ENCODE measurements at regions not wholly inside any gene's neighbourhood (a gene's known extent, or its start where the extent isn't known, plus 50 kb on each side); places are given as distances from the start of the nearest gene placed in this dataset.

- DNase-seq (ENCODE audit: low spot score) (no peak), FAIRE-seq (no peak)
Observed at GRCh38 chr1:25105836-25106235, 126.5 kb downstream of the SYF2 start.

DNA sequence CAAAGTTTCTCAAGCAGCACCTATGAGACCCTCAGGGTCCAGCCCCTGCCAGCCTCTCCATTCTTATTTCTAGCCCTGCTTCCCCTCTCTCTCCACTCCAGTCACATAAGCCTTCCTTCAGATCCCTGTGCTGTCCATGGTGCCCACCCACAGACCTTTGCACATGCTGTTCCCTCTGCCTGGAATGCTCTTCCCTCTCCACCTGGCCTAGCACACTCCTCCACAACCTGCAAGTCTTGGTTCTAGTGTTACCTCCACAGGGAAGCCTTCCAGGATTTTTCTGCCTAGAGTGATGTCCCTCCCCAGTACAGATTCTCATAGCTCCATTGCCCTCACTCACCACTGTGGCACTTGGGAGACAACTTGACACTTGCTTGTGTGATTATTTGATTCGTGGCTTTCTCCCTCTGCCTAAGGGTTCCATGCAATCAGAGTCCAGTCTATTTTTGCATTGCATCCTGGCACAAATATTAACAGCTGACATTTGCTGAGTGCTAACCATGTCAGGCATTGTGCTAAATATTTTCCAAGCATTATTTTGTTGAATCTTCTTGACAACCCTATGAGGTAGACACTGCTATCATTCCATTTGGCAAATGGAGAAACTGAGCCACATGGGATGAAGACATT lies 127.3 kb downstream of the SYF2 start:
- FAIRE-seq (no peak), DNase-seq (ENCODE audit: low spot score) (no peak)

DNA sequence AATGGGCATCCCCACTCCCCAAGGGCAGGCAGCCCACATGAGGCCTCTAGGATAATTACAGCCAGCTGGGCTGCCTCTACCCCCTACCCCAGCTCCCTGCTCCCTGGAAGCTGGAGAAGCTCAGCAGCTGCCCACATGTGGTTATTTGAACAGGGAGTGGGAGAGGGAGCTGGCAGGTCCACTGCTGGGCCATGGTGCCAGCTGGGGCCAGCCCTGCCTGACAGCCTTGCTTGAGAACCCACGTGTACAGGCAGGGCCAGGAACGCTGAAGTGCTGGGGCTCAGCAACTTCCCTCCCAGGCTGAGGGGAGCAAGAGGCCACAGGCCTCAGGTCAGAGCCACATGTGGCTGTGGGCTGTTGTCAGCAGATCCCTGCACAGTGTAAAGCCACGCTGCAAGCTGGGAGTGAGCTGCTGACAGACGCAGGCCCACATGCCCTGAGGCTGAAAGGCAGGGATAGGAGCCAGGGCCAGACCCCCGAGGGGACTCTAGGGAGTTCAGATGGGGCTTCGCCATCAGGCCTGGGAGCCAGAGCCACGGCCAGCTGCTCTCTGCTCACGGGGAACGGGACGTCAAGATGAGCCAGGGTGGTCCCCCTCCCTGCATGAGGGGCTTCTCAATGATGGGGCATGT lies 129.0 kb downstream of the SYF2 start:
- DNase-seq (ENCODE audit: low spot score): no peak
- FAIRE-seq: no peak

DNA sequence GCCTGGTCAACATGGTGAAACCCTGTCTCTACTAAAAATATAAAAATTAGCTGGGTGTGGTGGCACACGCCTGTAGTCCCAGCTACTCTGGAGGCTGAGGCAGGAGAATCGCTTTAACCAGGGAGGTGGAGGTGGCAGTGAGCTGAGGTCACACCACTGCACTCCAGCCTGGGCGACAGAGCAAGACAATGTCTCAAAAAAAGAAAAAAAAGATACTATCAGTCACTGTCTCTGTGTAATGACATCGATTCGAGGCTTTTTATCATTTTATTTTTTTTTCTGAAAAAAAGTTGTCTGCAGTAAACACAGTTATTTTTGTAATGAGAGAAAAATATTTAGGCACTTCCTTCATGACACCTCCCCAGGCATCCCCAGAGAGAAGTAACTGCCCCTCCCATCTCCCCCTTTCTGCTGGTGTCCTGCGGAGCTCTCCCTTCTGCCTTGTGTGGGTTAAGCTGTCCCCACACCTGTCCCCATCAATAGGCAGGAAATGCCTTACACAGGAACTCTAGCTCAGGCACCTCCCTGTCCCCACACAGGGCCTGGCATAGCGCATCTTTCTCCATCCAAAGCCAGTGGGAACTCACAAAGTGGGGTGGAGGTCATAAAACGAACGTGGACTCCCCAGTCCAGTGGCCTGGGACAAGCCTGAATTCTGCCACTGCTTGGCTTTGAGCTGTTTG lies 132.0 kb downstream of the SYF2 start:
- DNase-seq (ENCODE audit: low spot score) (no peak), FAIRE-seq (no peak)

- FAIRE-seq (peak; percentile 27), DNase-seq (ENCODE audit: low spot score) (no peak)
Observed at GRCh38 chr1:25099343-25099951, 132.9 kb downstream of the SYF2 start.

DNA sequence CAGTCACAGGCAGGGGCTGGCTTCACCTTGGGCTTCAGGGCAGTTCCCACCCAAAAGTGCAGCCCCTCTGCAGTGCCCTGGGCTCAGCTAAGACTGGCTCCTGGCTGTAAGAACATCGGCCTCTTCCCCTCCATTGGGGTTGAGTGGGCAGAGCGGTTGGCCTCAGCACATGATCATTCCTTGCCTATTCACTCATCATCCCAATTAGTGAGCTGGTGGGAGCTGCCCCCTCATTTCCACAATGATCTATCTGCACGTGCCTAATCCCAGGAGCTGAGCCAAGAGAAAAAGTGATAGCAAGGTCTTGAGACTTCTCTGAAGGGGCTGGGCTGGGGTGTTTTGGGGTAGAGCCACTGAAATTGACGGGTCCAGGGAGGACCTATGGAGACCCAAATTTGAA lies 133.6 kb downstream of the SYF2 start:
- DNase-seq (ENCODE audit: low spot score): no peak
- no peak for FAIRE-seq

GRCh38 chr1:25096307-25097150 lies 135.8 kb downstream of the SYF2 start:
- FAIRE-seq: no peak
- no peak for DNase-seq (ENCODE audit: low spot score)

DNA sequence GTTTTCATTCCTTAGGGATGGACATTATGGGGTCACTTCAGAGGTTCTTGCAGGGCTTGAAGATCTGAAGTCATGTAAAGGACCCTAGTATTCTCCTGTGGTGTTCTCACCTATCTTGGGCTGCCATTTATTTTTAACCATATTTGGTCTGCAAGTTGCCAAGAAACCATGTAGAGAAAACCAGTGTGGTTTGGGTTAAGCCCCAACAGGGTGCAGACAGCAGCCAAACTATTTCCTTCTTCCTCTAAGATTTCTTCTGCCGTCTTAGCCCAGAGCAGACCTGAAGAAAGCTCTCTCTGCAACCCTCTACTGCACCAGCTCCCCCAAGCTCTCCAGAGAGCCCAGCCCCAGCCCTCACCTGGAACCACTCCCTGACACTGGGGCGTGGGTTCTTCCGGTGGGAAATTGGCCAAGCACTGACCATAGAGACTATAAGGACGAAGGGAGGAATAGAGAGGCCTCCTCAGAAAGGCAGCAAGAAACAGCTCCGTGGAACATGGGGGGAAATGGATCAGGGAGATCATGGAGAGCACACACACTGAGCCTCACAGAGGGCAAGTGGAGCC lies 136.6 kb downstream of the SYF2 start:
- DNase-seq (ENCODE audit: low spot score) (no peak), FAIRE-seq (no peak)

DNA sequence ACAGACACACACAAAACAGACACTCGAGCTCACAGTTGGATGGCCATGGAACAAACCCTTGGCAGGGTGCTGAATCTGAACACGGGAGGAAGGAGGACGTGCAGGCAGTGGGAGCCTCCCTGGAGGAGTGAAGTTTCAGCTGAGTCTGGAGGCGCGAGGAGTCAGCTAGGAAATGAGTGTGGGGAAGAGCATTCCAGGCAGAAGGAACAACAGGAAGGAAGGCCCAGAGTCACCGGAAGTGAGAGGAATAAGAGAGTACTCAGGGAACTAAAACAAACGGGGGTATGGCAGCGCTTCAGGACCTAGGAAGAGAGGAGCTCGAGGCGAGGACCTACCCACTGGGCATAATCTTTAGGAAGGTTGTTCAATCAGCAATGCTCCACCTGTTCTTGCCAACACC lies 137.3 kb downstream of the SYF2 start:
- DNase-seq (ENCODE audit: low spot score): no peak
- FAIRE-seq: no peak

- no peak for DNase-seq (ENCODE audit: low spot score)
- FAIRE-seq: no peak
Observed at GRCh38 chr1:25094229-25094628, 138.1 kb downstream of the SYF2 start.

GRCh38 chr1:25091658-25092057 lies 140.6 kb downstream of the SYF2 start:
- FAIRE-seq: no peak
- no peak for DNase-seq (ENCODE audit: low spot score)

GRCh38 chr1:25090707-25091422 lies 141.4 kb downstream of the SYF2 start:
- FAIRE-seq: no peak

GRCh38 chr1:25089772-25090171 lies 142.5 kb downstream of the SYF2 start:
- DNase-seq (ENCODE audit: low spot score): no peak
- no peak for FAIRE-seq

More at GRCh38 chr1:25090707-25091422, 141.4 kb downstream of the SYF2 start:
- DNase-seq (ENCODE audit: low spot score): peak; percentile 45

DNA sequence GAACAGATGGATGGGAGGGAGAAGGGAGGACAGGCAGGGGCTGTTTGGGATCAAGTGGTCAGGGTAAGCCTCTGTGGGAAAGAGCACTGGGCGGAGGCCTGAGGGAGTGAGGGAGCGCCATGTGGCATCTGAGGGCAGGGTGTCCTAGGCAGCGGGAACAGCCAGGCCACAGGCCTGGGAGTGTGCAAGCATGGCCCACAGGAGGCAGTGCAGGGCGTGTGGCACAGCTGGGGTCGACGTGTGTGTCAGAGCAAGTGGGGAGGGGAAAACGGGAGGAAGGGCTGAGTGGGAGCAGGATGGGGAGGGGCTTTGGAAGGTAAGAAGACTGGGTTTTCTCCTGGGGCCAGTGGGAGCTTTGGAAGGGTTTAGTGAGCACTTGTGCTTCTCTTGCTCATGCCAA lies 143.4 kb downstream of the SYF2 start:
- FAIRE-seq (no peak), DNase-seq (ENCODE audit: low spot score) (no peak)

DNA sequence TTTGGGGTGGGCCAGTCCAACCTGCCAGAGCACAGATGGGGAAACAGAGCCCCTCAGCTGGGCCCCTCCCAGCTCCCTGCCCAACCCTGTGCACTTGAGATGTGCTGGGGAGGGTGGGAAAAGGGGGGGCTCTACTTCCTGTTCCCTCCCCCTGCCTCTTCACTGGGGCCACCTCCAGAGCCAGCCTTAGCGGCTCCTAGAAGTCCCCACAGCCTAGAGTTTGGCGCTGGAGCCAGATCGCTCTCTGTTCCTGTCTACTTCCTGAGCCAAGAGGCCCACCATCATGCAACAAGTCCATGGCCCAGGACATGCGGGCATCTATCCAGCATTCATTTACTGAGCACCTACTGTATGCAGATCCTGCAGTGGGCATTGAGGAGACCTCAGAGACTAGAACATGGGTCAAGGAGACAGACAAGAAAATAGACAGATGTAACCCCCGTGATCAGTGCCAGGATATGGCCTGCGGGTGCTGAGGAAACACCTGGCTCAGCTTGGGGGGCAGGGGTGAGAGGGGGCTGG lies 144.1 kb downstream of the SYF2 start:
- no peak for FAIRE-seq
- no peak for DNase-seq (ENCODE audit: low spot score)

DNA sequence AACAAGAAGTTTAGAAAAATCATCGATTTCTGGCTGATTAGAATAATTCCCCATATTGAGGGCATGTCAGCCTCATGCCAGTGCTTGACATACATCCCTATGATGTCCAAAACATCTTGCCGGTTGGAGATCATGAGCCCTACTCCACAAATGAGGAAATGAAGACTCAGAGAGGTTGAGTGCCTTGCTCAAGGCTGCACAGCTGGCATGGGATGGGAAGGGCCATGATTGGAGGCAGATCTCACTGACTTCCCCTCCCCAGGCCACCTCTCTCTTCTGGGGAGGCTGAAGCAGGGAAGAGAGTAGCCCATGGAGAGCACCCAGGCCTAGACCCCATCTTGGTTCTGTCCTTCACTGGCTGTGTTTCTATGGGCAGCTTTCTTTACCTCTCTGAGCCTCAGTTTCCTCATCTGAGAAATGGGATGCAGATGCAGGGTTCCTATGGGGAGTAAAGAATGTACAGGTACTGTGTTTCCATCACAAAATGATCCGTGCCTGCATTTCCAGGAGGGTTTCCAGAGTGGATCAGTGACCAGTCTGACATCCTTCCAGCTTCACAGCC lies 145.7 kb downstream of the SYF2 start:
- FAIRE-seq (no peak), DNase-seq (ENCODE audit: low spot score) (no peak)

- FAIRE-seq: no peak
Observed at GRCh38 chr1:25084407-25084806, 147.9 kb downstream of the SYF2 start.

GRCh38 chr1:25083481-25084345 lies 148.6 kb downstream of the SYF2 start:
- FAIRE-seq (no peak), DNase-seq (ENCODE audit: low spot score) (no peak)

More at GRCh38 chr1:25084407-25084806, 147.9 kb downstream of the SYF2 start:
- DNase-seq (ENCODE audit: low spot score): no peak

GRCh38 chr1:25082995-25083394 lies 149.3 kb downstream of the SYF2 start:
- FAIRE-seq: no peak
- no peak for DNase-seq (ENCODE audit: low spot score)
